Mucosa of gallbladder (tissue), 1 donor: ENCODE measurements at regions not wholly inside any gene's neighbourhood (a gene's known extent, or its start where the extent isn't known, plus 50 kb on each side); places are given as distances from the start of the nearest gene placed in this dataset.
A peak's percentile ranks its signal among the peaks of the same experiment; 100 is the strongest.

Experiments used
- DNase-seq: peaks from one replicate; pipeline ENCODE4 v3.0.0-alpha.2; 2020; ENCODE audit warnings: low spot score
- donor health status: DM: no; HTN: no; CAD: no.

DNA sequence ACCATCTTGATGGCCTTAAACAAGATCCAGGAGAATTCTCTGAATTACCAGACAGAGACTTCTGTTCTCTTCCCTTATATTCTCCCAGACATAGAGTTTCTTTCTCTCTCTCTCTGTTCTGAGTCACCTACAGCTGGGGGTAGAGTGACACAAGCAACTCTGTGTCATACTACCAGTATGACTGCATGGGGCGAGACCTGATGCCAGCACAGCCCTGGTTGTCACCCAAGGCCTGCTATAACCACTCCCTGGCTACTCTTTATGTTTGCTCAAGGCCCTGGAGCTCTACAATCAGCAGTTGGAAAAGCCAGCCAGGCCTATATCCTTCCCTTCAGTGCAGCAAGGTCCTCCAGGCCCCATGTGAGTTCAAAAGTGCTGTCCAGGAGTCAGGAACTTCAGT lies 114.2 kb upstream of the TENT5D start:
- no peak for DNase-seq

DNA sequence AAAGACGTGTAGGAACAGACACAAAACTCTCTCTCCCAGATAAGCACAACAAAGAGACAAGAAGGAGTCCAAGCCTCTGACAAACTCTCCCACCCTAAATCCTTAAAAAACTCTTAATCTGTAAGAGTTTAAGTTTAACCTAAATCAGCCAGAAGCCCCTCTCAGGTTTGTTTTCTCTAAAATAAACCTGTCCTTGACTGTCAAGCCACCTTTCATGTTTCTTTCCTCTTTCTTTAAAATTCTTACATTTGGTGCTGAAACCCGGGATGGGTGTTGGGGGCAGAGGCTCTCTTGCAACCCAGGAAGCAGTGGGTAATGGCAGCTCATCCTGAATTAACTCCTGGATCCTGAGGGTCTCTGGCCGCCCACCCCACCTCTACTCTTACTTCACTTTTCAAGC lies 107.8 kb upstream of the TENT5D start:
- DNase-seq: no peak

DNA sequence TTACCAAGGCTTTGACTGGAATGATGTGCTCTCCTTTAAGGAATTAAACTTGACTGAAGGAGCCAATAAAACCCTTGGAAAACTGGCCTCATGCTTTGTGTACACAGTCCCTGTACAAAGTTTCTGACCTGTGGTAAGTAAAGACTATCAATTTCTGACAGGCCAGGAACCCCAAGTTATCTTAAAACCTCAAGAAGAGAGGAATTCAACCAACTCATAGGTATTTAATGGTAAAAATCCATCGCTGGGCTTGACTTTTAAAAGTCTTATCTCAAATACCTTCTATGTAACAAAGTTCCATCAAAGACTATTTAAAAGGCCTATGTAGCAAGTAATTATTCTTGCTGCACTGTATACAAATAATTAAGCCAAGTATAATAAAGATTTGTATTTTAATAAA lies 103.7 kb upstream of the TENT5D start:
- DNase-seq: no peak

DNA sequence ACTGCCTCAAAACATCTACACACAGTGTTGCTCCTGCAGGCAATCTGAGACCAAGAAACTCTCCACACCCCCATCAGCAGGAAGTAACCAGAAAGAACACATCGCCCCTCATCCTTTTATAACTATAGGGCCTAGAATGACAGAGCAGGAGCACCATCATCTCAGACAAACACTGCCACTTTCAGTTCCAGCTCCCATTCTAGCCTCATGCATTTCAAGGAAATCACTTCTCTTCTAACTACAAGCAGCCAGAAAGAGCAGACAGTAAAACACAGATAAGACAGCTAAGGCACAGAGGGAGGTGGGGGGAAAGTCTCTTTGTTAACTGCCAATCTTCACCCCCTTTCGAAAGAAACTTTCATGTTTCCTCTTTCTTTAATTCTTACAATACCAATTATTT lies 102.6 kb upstream of the TENT5D start:
- DNase-seq: no peak

GRCh38 chrX:80331285-80331684 lies 89.0 kb upstream of the TENT5D start:
- DNase-seq: no peak

DNA sequence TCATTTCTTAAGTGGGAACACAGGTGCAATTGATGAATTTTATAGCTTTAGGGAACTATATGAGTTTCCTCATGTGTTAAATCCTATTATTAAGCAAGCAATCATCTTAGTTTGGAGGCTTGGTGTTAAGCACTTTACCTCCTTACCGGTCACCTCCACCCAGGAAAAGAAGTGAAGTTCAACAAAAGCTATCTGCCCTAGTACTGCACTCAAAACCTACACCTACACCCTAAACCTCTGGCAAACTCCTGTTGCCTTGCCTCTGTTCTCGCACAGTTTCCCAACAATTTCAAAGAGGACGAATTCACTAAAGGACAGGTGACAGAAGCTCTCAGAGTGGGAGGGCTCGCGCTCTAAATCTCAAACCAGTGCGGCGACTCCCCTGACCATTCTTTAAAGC lies 85.7 kb upstream of the TENT5D start:
- no peak for DNase-seq

DNA sequence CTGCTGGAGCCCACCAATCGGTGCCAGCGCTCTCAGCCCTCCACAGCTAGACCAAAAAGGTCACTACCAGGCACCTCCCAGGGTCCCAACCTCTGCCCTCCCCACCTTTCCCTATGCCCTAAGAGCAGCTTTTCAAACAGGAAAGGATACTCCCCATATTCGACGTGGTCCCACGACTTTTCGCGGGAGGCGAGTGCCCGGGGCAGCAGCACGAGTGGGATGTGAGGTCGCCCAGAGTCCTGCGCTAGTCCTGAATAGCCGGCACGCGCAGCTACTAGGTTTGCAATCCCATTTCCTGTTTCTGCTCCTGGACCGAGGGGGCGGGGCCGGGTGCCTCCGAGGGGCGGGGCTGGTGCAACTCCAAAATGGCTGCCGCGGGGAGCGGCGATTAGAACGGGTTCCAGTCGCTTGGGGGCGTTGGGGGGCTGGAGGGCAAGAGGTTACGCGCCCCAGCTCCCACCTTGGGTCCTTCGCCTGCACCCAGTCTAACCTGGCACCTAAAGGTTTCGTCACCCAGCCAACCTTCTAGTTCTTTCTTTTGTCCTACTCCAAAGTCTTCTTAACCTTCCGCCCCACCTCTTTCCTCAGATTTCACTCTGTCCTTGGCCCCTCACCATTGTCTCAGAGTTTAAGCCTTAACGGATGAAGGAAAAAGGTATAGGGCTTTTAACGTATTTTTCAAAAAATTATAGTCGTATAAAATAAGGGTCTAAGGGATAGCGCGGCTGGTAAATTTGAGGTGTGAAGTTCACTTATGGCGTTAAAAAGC lies 85.0 kb upstream of the TENT5D start:
- peak; percentile 47 for DNase-seq

DNA sequence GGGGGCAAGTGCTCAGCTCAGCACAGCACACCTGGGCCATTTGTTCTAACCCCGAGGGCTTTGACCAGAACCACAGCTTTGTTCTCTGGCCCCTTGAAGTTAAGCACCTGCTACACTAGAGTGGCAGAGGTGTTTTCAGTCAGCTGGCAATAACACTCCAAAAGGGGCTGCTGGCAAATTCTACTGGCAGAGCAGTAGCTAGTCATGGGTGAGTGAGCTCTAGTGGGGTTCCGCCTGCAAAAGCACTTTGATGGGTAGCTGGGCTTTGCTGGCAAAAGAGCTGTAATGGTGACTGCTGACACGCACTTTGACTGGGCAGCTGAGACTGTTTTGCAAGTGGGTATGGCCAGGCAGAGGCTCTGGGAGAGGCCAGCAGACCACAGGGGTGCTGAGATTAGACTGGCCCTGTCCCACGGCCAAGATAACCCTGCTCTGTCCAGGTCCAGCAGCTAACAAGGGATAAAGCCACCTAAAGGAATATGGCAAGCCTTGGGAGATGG lies 65.2 kb upstream of the TENT5D start:
- no peak for DNase-seq
